ENCODE measurements at regions not wholly inside any gene's neighbourhood (a gene's known extent, or its start where the extent isn't known, plus 50 kb on each side); places are given as distances from the start of the nearest gene placed in this dataset.
A peak's percentile ranks its signal among the peaks of the same experiment; 100 is the strongest.
"Not testable (repeated sequence)": the region's sequence is repeated elsewhere in the genome, so short reads cannot be mapped to it uniquely, and the experiment has no call there.

DNA sequence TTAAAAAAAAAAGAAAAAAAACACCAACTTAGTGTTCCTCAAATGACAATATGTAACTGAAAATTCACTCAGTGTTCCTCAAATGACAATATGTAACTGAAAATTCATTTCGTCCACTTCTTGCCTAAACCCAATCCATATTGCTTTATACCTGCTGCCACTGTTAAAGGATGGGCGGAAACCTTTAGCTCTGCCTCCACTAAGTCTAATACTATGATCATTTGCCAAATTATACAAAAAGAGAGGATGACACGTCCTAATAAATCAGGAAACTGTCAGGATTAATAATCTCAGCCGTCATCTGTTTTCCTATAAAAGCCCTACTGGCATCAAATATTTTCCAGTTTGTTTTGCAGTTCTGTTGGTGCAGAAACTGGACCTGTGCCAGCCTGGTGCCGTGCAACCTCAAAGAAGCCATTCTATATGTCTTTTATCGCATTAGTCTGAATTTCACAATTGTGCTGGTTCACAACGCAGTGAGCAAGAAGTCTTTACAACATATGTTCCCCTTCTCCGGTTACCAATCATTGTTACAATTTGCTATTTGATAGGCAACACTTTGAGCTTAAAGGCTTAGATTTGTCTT lies 160.4 kb upstream of the KCNH8 start:
- no peak overlapping the region for H3K9ac ChIP-seq (ENCODE audit: low read length)
- H3K27me3 ChIP-seq (replicated peaks; ENCODE audit: control insufficient read depth, insufficient read depth, low read length), result peaks cover 3% of the 10 kb centered on the region
- H3K9me3 ChIP-seq (ENCODE audit: control insufficient read depth, low read length), result no peaks in the 10 kb centered on the region
- no peak overlapping the region for H3K4me3 ChIP-seq (ENCODE audit: low read length)
- no peaks in the 10 kb centered on the region for H3K36me3 ChIP-seq (ENCODE audit: control insufficient read depth, insufficient read depth, low read length, severe bottlenecking)
- H3K4me1 ChIP-seq (ENCODE audit: control insufficient read depth, insufficient read depth, low read length), result no peaks in the 10 kb centered on the region
- peak; percentile 2 for DNase-seq (ENCODE audit: low read depth)

GRCh38 chr3:18987070-18987469 lies 161.2 kb upstream of the KCNH8 start:
- peaks cover 3% of the 10 kb centered on the region for H3K27me3 ChIP-seq (replicated peaks; ENCODE audit: control insufficient read depth, insufficient read depth, low read length)
- DNase-seq (ENCODE audit: low read depth), result no peak
- H3K9me3 ChIP-seq (ENCODE audit: control insufficient read depth, low read length), result no peaks in the 10 kb centered on the region
- no peak overlapping the region for H3K9ac ChIP-seq (ENCODE audit: low read length)
- H3K4me1 ChIP-seq (ENCODE audit: control insufficient read depth, insufficient read depth, low read length), result no peaks in the 10 kb centered on the region
- H3K4me3 ChIP-seq (ENCODE audit: low read length), result no peak overlapping the region
- no peaks in the 10 kb centered on the region for H3K36me3 ChIP-seq (ENCODE audit: control insufficient read depth, insufficient read depth, low read length, severe bottlenecking)

- no peaks in the 10 kb centered on the region for H3K4me1 ChIP-seq (ENCODE audit: control insufficient read depth, insufficient read depth, low read length)
- H3K4me3 ChIP-seq (ENCODE audit: low read length), result no peak overlapping the region
- H3K27me3 ChIP-seq (replicated peaks; ENCODE audit: control insufficient read depth, insufficient read depth, low read length), result no peaks in the 10 kb centered on the region
- no peaks in the 10 kb centered on the region for H3K36me3 ChIP-seq (ENCODE audit: control insufficient read depth, insufficient read depth, low read length, severe bottlenecking)
- no peak overlapping the region for H3K9ac ChIP-seq (ENCODE audit: low read length)
- DNase-seq (ENCODE audit: low read depth), result no peak
- no peaks in the 10 kb centered on the region for H3K9me3 ChIP-seq (ENCODE audit: control insufficient read depth, low read length)
Measured at GRCh38 chr3:18982920-18983319, 165.4 kb upstream of the KCNH8 start.

DNA sequence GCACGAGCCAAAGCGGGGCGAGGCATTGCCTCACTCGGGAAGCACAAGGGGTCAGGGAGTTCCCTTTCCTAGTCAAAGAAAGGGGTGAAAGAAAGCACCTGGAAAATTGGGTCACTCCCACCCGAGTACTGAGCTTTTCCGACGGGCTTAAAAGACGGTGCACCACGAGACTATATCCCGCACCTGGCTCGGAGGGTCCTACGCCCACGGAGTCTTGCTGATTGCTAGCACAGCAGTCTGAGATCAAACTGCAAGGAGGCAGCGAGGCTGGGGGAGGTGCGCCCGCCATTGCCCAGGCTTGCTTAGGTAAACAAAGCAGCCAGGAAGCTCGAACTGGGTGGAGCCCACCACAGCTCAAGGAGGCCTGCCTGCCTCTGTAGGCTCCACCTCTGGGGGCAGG lies 172.2 kb upstream of the KCNH8 start:
- H3K9ac ChIP-seq (ENCODE audit: low read length); H3K36me3 ChIP-seq (ENCODE audit: control insufficient read depth, insufficient read depth, low read length, severe bottlenecking); H3K27me3 ChIP-seq (replicated peaks; ENCODE audit: control insufficient read depth, insufficient read depth, low read length); H3K4me3 ChIP-seq (ENCODE audit: low read length); DNase-seq (ENCODE audit: low read depth); H3K4me1 ChIP-seq (ENCODE audit: control insufficient read depth, insufficient read depth, low read length); H3K9me3 ChIP-seq (ENCODE audit: control insufficient read depth, low read length): not testable (repeated sequence)

DNA sequence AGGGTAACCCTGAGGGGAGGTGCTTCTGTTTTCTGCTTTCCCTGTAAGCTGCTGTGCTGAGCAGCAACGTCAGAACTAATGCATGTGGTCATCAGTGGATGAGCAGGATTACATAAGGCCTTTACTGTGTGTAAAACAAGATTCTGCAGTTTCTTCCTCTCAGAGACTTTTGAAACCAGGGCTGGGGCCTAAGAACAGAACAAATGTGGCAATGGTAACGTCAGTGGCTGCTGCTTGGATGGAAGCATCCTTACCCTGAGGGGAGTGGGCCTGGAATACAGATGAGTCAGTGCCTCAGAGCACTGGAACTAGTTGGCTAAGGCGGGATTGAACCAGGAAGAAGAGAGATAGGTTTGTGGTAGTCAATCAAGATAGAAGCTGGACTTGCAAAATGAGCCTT lies 180.2 kb upstream of the KCNH8 start:
- Histone ChIP-seq H3K4me1 (ENCODE audit: control insufficient read depth, insufficient read depth, low read length) (no peaks in the 10 kb centered on the region), H3K4me3 (ENCODE audit: low read length) (no peak overlapping the region), H3K9ac (ENCODE audit: low read length) (no peak overlapping the region), H3K36me3 (ENCODE audit: control insufficient read depth, insufficient read depth, low read length, severe bottlenecking) (no peaks in the 10 kb centered on the region), H3K27me3 (replicated peaks; ENCODE audit: control insufficient read depth, insufficient read depth, low read length) (no peaks in the 10 kb centered on the region), H3K9me3 (ENCODE audit: control insufficient read depth, low read length) (peaks cover 4% of the 10 kb centered on the region)
- DNase-seq (ENCODE audit: low read depth), result no peak

DNA sequence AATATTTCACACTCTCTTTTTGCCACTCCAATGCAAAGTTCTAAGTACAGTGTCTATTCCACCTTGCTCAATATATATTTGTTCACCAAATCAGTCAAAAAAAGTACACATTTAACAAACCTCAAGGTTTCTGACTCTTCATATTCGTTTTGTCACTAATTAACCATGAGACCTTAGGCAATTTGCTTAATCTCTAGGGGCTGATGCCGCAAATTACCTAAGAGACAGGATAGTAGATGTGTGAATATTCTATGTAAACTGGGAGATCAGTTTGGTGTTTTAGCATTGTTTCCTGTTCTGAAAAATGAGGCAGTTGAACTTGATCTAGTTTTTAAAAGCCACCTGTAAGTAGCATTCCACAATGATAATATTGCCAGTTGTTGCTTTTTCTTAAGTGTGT lies 182.5 kb upstream of the KCNH8 start:
- no peaks in the 10 kb centered on the region for H3K27me3 ChIP-seq (replicated peaks; ENCODE audit: control insufficient read depth, insufficient read depth, low read length)
- H3K4me3 ChIP-seq (ENCODE audit: low read length), result no peak overlapping the region
- no peaks in the 10 kb centered on the region for H3K4me1 ChIP-seq (ENCODE audit: control insufficient read depth, insufficient read depth, low read length)
- no peak for DNase-seq (ENCODE audit: low read depth)
- H3K36me3 ChIP-seq (ENCODE audit: control insufficient read depth, insufficient read depth, low read length, severe bottlenecking), result no peaks in the 10 kb centered on the region
- H3K9me3 ChIP-seq (ENCODE audit: control insufficient read depth, low read length), result peaks cover 4% of the 10 kb centered on the region
- H3K9ac ChIP-seq (ENCODE audit: low read length), result no peak overlapping the region

DNA sequence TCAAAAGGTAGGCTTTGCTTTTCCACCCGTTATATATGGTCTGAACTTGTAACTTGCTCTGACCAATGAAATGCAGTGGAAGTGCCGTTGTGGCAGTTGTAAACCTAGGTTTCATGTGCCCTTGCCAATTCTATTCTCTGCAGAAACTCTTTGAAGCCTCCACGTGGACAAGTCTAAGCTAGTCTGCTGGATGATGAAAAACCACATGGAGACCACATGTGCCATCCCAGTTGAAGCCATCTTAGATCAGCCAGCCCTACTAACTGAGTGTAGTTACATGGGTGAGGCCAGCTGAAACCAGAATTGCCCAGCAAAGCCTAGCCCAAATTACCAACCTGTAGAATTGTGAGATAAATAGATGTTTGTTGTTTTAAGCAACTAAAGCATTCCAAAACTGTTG lies 183.7 kb upstream of the KCNH8 start:
- Histone ChIP-seq H3K9me3 (ENCODE audit: control insufficient read depth, low read length) (peaks cover 4% of the 10 kb centered on the region), H3K36me3 (ENCODE audit: control insufficient read depth, insufficient read depth, low read length, severe bottlenecking) (no peaks in the 10 kb centered on the region), H3K9ac (ENCODE audit: low read length) (no peak overlapping the region), H3K4me1 (ENCODE audit: control insufficient read depth, insufficient read depth, low read length) (no peaks in the 10 kb centered on the region), H3K4me3 (ENCODE audit: low read length) (no peak overlapping the region), H3K27me3 (replicated peaks; ENCODE audit: control insufficient read depth, insufficient read depth, low read length) (no peaks in the 10 kb centered on the region)
- DNase-seq (ENCODE audit: low read depth), result no peak

- H3K4me1 ChIP-seq (ENCODE audit: control insufficient read depth, insufficient read depth, low read length), result no peaks in the 10 kb centered on the region
- no peak overlapping the region for H3K4me3 ChIP-seq (ENCODE audit: low read length)
- H3K36me3 ChIP-seq (ENCODE audit: control insufficient read depth, insufficient read depth, low read length, severe bottlenecking), result no peaks in the 10 kb centered on the region
- H3K27me3 ChIP-seq (replicated peaks; ENCODE audit: control insufficient read depth, insufficient read depth, low read length), result no peaks in the 10 kb centered on the region
- no peak for DNase-seq (ENCODE audit: low read depth)
- no peak overlapping the region for H3K9ac ChIP-seq (ENCODE audit: low read length)
- peaks cover 11% of the 10 kb centered on the region for H3K9me3 ChIP-seq (ENCODE audit: control insufficient read depth, low read length)
Measured at GRCh38 chr3:18951333-18951732, 197.0 kb upstream of the KCNH8 start.

- no peak for DNase-seq (ENCODE audit: low read depth)
- Histone ChIP-seq H3K27me3 (replicated peaks; ENCODE audit: control insufficient read depth, insufficient read depth, low read length) (no peaks in the 10 kb centered on the region), H3K4me1 (ENCODE audit: control insufficient read depth, insufficient read depth, low read length) (no peaks in the 10 kb centered on the region), H3K9me3 (ENCODE audit: control insufficient read depth, low read length) (peaks cover 7% of the 10 kb centered on the region), H3K4me3 (ENCODE audit: low read length) (no peak overlapping the region), H3K36me3 (ENCODE audit: control insufficient read depth, insufficient read depth, low read length, severe bottlenecking) (no peaks in the 10 kb centered on the region), H3K9ac (ENCODE audit: low read length) (no peak overlapping the region)
Measured at GRCh38 chr3:18946524-18946923, 201.8 kb upstream of the KCNH8 start.

DNA sequence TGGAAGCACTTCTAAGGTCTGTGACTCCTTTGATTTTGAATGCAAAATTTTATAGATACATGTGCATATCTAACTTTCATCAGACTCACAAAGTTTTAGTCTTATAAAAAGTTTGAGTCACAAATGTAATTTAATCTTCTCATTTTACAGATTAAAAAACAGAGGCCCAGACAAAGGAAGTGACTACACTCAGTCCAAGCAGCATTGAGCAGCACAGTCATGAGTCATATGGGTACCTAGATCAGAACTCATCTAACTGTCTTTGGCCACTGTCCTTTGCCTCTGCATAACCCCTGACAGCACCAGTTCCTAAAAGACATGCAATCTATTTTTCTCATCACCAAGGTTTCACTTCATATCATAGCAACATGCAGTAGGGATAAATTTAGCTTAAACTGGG lies 210.7 kb upstream of the KCNH8 start:
- Histone ChIP-seq H3K9me3 (ENCODE audit: control insufficient read depth, low read length) (no peaks in the 10 kb centered on the region), H3K9ac (ENCODE audit: low read length) (no peak overlapping the region), H3K4me1 (ENCODE audit: control insufficient read depth, insufficient read depth, low read length) (no peaks in the 10 kb centered on the region), H3K4me3 (ENCODE audit: low read length) (no peak overlapping the region), H3K27me3 (replicated peaks; ENCODE audit: control insufficient read depth, insufficient read depth, low read length) (no peaks in the 10 kb centered on the region), H3K36me3 (ENCODE audit: control insufficient read depth, insufficient read depth, low read length, severe bottlenecking) (no peaks in the 10 kb centered on the region)
- no peak for DNase-seq (ENCODE audit: low read depth)

DNA sequence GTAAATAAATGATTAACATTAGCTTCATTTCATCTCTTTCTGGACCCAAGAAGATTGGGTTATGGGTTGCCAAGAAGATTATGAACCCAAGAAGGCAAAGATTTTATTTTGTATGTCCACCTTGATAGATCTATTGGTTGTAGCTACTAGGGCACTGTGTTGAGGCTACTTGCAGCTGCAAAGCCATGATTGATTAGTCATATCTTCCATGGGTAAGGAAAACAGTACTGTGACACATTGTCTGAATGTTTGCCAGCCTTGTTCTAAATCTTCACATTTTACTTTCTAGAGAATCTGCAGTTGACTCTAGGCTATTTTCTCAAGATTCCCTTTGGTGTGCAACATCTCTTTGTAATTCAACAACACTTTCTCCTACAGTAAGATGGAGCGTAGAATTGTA lies 229.2 kb upstream of the KCNH8 start:
- H3K4me1 ChIP-seq (ENCODE audit: control insufficient read depth, insufficient read depth, low read length), result no peaks in the 10 kb centered on the region
- H3K4me3 ChIP-seq (ENCODE audit: low read length), result no peak overlapping the region
- no peaks in the 10 kb centered on the region for H3K9me3 ChIP-seq (ENCODE audit: control insufficient read depth, low read length)
- no peak overlapping the region for H3K9ac ChIP-seq (ENCODE audit: low read length)
- H3K36me3 ChIP-seq (ENCODE audit: control insufficient read depth, insufficient read depth, low read length, severe bottlenecking), result no peaks in the 10 kb centered on the region
- DNase-seq (ENCODE audit: low read depth), result no peak
- H3K27me3 ChIP-seq (replicated peaks; ENCODE audit: control insufficient read depth, insufficient read depth, low read length), result no peaks in the 10 kb centered on the region

DNA sequence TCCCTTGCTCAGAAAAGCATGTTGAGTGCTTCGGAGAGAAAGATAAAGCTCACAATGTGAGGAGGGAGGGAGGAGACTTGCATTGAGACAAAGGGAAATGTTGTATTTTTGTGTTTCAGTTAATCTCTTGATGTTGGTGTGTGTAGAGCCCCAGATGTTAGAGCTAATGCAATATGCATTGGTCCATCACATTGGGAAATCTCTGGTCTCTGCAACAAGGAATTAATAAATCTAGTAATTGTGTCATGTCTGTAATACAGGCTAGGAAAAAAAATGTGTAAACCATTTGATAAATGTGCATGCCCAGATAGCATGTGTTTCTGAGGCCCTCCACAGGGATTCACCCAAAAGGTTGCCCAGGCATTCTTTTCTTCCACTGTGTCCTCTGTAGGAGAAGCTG lies 230.4 kb upstream of the KCNH8 start:
- H3K36me3 ChIP-seq (ENCODE audit: control insufficient read depth, insufficient read depth, low read length, severe bottlenecking), result no peaks in the 10 kb centered on the region

More for the DNA sequence above, 230.4 kb upstream of the KCNH8 start:
- Histone ChIP-seq H3K9ac (ENCODE audit: low read length) (no peak overlapping the region), H3K9me3 (ENCODE audit: control insufficient read depth, low read length) (no peaks in the 10 kb centered on the region), H3K27me3 (replicated peaks; ENCODE audit: control insufficient read depth, insufficient read depth, low read length) (no peaks in the 10 kb centered on the region), H3K4me1 (ENCODE audit: control insufficient read depth, insufficient read depth, low read length) (no peaks in the 10 kb centered on the region), H3K4me3 (ENCODE audit: low read length) (no peak overlapping the region)
- DNase-seq (ENCODE audit: low read depth), result no peak
